Activated B cell treated with CpG ODN at 0.5 μM for 24 hours (primary cell): ENCODE measurements at regions not wholly inside any gene's neighbourhood (a gene's known extent, or its start where the extent isn't known, plus 50 kb on each side); places are given as distances from the start of the nearest gene placed in this dataset.

Experiments used
- ATAC-seq: fragments of 200-7000 bp; cut with Tn5 transposase; one replicate; pipeline ENCODE4 v1.10.0; 2021; ENCODE audit warnings: low read depth, mild to moderate bottlenecking, moderate library complexity
- CTCF ChIA-PET: fragments of 350-600 bp; sonication (Branson Sonifier 250); formaldehyde crosslinking; loops from one replicate; lab custom pipeline; 2021; ENCODE audit warnings: antibody characterized with exemption; lab: Charles Lee
- POLR2A ChIA-PET: fragments of 350-600 bp; sonication (Branson Sonifier 250); formaldehyde crosslinking; loops from one replicate; lab custom pipeline; 2021; ENCODE audit warnings: antibody characterized with exemption; lab: Charles Lee
- DNase-seq: peaks from one replicate; pipeline ENCODE4 v3.0.0; 2022
- H3K27ac Mint-ChIP-seq: one replicate; pipeline ENCODE4 v1.8.0; 2020; ENCODE audit warnings: mixed read lengths
- H3K27me3 Mint-ChIP-seq: one replicate; pipeline ENCODE4 v1.8.0; 2021; ENCODE audit warnings: mixed read lengths
- H3K36me3 Mint-ChIP-seq: one replicate; pipeline ENCODE4 v1.8.0; 2021; ENCODE audit warnings: low read depth, mixed read lengths
- H3K4me1 Mint-ChIP-seq: one replicate; pipeline ENCODE4 v1.8.0; 2021; ENCODE audit warnings: mixed read lengths
- H3K4me3 Mint-ChIP-seq: one replicate; pipeline ENCODE4 v1.8.0; 2020; ENCODE audit warnings: mild to moderate bottlenecking, mixed read lengths
- H3K9me3 Mint-ChIP-seq: one replicate; pipeline ENCODE4 v1.8.0; 2020; ENCODE audit warnings: mixed read lengths
- CTCF ChIP-seq: fragments of 200-600 bp; IDR thresholded peaks from one replicate; pipeline ENCODE4 v1.8.0; 2022; ENCODE audit warnings: antibody characterized with exemption, mild to moderate bottlenecking
- intact Hi-C: fragments of 100-400 bp; cut with micrococcal nuclease; formaldehyde crosslinking; loops from one replicate; pipeline ENCODE4 v1.15.1; 2024

- CTCF ChIA-PET: no interaction called here
Measured at GRCh38 chr11:2071748-2072385, 67.3 kb downstream of the IGF2 start.

More at GRCh38 chr11:2071748-2072385, 67.3 kb downstream of the IGF2 start:
- Mint-ChIP-seq H3K4me3 (no peak overlapping the region), H3K9me3 (no peaks in the 10 kb centered on the region), H3K27me3 (peaks cover 12% of the 10 kb centered on the region), H3K36me3 (no peaks in the 10 kb centered on the region), H3K4me1 (no peaks in the 10 kb centered on the region), H3K27ac (no peak overlapping the region)
- ATAC-seq: no peak
- no peak for DNase-seq
- TF ChIP-seq CTCF: no peak
- POLR2A ChIA-PET: interaction anchor here (0.5 kb wide), 1 partner anchor 10 kb away, joined by 3 read pairs; no protein-coding TSS in a partner anchor
- intact Hi-C loops: no loop called here
